Activated CD4-positive, alpha-beta T cell treated with anti-CD3 and anti-CD28 coated beads, Interleukin-2, amount 10 ng/mL, durations not matched to agents 24 days and 14 days (primary cell): ENCODE measurements at regions not wholly inside any gene's neighbourhood (a gene's known extent, or its start where the extent isn't known, plus 50 kb on each side); places are given as distances from the start of the nearest gene placed in this dataset.

Source experiments
- DNase-seq: peaks from one replicate; pipeline ENCODE4 v3.0.0; 2022
- H3K27ac Mint-ChIP-seq: one replicate; pipeline ENCODE4 v1.8.0; 2022; ENCODE audit warnings: mild to moderate bottlenecking, mixed read lengths
- H3K27me3 Mint-ChIP-seq: one replicate; pipeline ENCODE4 v1.8.0; 2022; ENCODE audit warnings: mixed read lengths
- H3K36me3 Mint-ChIP-seq: one replicate; pipeline ENCODE4 v1.8.0; 2022; ENCODE audit warnings: low read depth, mild to moderate bottlenecking, mixed read lengths
- H3K4me1 Mint-ChIP-seq: one replicate; pipeline ENCODE4 v1.8.0; 2021; ENCODE audit warnings: mixed read lengths
- H3K4me3 Mint-ChIP-seq: one replicate; pipeline ENCODE4 v1.8.0; 2022; ENCODE audit warnings: mild to moderate bottlenecking, moderate library complexity, mixed read lengths
- H3K9me3 Mint-ChIP-seq: one replicate; pipeline ENCODE4 v1.8.0; 2021; ENCODE audit warnings: mixed read lengths
- intact Hi-C: fragments of 100-400 bp; cut with micrococcal nuclease; formaldehyde crosslinking; loops from one replicate; pipeline ENCODE4 v1.15.1; 2023

DNA sequence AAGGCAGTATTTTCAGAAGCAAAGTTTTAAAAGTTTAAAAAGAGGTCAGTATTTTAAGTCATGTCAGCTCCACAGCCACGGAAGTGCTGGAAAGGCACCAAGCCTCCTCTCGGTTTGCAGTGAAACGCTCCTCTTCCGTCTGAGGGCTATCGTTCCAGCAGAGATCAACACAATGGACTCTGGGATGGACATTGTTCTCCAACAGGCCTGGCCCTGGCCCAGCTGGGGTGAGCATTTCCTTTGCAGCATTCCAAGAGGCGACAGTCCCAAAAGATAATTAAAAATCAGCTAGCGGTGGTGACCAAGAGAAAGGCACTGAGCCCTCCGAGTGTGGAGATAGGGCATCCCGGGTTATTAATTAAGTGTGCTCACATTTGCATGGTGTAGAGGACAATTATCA, 95.9 kb upstream of the LCLAT1 start:
- H3K27me3 Mint-ChIP-seq: no peaks in the 10 kb centered on the region
- H3K27ac Mint-ChIP-seq: no peak overlapping the region
- intact Hi-C loops: no loop called here
- H3K4me3 Mint-ChIP-seq: no peak overlapping the region
- peaks cover 15% of the 10 kb centered on the region for H3K4me1 Mint-ChIP-seq
- no peaks in the 10 kb centered on the region for H3K9me3 Mint-ChIP-seq
- no peak for DNase-seq
- no peaks in the 10 kb centered on the region for H3K36me3 Mint-ChIP-seq

DNA sequence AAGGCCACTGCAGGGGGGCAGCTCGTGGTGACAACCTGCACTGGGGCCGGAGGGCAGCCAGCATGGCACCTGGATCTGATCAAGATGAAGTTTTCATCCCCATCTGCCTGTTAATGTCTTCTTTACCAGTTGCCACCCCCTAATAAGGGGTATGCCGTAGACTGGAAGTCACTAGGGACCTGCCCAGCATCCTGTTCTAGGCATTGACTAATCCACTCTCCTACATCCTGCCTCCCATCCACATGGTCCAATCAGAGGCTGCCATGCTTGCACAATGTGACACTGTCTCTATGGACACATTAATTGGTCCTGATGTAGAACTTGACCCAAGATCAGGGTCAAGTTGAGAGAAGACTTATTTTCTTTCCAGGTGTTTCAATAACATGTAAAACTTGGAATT, 95.1 kb upstream of the LCLAT1 start:
- H3K4me1 Mint-ChIP-seq: peaks cover 15% of the 10 kb centered on the region
- DNase-seq: no peak
- no peaks in the 10 kb centered on the region for H3K36me3 Mint-ChIP-seq
- intact Hi-C loops: no loop called here
- H3K27ac Mint-ChIP-seq: no peak overlapping the region
- no peaks in the 10 kb centered on the region for H3K9me3 Mint-ChIP-seq
- no peaks in the 10 kb centered on the region for H3K27me3 Mint-ChIP-seq
- no peak overlapping the region for H3K4me3 Mint-ChIP-seq

DNA sequence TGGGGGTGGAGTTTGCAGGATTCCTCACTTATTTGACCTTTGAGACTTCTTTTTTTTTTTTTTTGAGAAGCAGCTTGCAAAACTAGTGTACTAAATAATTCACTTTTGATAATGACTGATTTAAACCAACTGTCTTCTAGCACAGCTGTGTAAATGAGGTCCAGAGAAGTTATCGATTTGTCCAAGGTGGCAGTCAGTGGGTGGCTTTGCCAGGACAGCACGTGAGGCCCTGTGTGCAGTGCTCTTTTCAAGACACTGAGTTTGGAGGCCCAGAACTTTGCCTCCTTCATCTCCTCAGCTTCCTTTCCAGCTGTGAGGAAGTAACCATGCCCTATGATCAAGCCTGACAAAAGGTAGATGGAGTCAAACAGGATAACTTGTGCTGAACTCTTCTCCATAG, 92.9 kb upstream of the LCLAT1 start:
- no peak overlapping the region for H3K4me3 Mint-ChIP-seq
- DNase-seq: no peak

DNA sequence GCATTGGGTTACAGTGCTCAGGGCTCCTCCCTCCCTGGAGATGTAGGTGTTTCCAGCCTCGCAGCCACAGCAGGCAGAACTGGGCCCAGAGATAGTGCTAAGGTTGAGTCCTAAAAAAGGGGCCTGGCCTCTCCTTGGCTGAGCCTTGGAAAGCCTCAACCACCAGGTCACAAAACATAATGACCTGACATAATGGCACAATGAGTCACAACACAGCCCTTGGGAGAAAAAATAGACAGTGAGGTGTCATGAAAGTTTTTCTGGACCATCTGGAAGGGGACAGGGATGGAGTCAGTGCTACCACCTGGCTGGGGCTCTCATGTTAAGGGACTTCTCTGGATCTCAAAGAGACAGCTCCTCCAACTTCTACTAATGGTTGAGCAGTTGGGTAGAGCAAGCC, 92.4 kb upstream of the LCLAT1 start:
- peaks cover 7% of the 10 kb centered on the region for H3K4me1 Mint-ChIP-seq
- H3K27me3 Mint-ChIP-seq: no peaks in the 10 kb centered on the region
- intact Hi-C loops: no loop called here
- H3K36me3 Mint-ChIP-seq: no peaks in the 10 kb centered on the region
- no peaks in the 10 kb centered on the region for H3K9me3 Mint-ChIP-seq
- no peak for DNase-seq
- no peak overlapping the region for H3K27ac Mint-ChIP-seq
- no peak overlapping the region for H3K4me3 Mint-ChIP-seq

More for the DNA sequence above, 92.9 kb upstream of the LCLAT1 start:
- no peak overlapping the region for H3K27ac Mint-ChIP-seq
- no peaks in the 10 kb centered on the region for H3K9me3 Mint-ChIP-seq
- no peaks in the 10 kb centered on the region for H3K27me3 Mint-ChIP-seq
- H3K4me1 Mint-ChIP-seq: peaks cover 8% of the 10 kb centered on the region
- no peaks in the 10 kb centered on the region for H3K36me3 Mint-ChIP-seq
- intact Hi-C loops: no loop called here

DNA sequence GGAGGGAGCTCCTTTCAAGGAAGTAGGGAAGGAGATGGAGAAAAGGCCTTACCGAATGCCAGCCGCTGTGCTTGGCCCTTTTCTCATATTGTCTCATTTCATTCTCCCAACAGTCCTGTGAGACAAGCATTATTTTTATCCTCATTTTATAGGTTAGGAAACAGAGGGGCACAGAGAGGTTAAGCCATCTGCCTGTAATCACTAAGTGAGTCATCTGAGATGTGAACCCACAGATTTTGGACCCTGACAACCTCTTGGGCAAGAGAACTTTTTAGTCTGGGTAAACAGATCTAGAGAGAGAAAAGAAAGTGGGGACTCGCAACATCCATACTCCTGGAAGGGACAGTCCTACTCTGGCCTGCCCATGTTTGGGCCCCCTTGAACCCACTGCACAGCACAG, 91.7 kb upstream of the LCLAT1 start:
- Mint-ChIP-seq H3K4me1 (peaks cover 7% of the 10 kb centered on the region), H3K27me3 (no peaks in the 10 kb centered on the region), H3K4me3 (no peak overlapping the region), H3K9me3 (no peaks in the 10 kb centered on the region), H3K27ac (no peak overlapping the region), H3K36me3 (no peaks in the 10 kb centered on the region)
- intact Hi-C loops: no loop called here
- no peak for DNase-seq

DNA sequence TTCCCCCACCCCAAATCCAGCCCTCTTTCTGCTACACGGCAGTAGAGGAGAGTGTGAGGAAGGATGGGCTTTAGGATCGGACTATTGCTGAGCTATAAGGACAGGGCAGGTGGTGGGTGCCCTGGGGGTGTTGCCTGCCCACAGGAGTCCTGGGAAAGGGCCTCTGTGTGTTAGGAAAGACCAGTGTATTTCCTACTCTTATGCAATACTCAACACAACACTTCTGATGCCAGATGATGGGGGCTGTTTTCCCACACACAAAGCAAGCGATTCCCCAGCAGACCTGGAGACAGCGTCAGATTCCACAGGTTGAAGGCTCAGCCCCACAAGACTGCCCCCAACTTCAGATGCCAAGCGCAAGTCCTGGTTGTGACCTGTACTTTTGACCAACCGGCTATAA, 91.0 kb upstream of the LCLAT1 start:
- peaks cover 8% of the 10 kb centered on the region for H3K4me1 Mint-ChIP-seq
- no peak for DNase-seq
- intact Hi-C loops: no loop called here

DNA sequence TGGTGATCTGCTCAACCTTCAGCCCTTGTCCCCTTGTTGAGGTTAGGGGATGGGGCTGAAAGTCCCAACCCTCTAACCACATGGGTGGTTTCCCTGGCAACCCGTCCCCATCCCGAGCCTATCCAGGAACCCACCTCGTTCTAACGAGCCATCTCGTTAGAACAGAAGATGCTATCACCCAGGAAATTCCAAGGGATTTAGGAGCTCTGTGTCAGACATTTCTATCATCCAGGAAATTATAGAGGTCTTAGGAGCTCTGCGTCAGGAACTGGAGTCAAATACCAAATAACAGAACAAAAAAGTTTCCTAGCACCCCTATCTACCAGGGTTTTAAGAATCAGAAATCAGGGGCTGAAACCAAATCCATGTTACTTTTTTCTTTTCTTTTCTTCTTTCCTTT, 90.3 kb upstream of the LCLAT1 start:
- Mint-ChIP-seq H3K27ac (no peak overlapping the region), H3K36me3 (no peaks in the 10 kb centered on the region), H3K27me3 (no peaks in the 10 kb centered on the region), H3K4me1 (peaks cover 15% of the 10 kb centered on the region), H3K4me3 (no peak overlapping the region), H3K9me3 (no peaks in the 10 kb centered on the region)
- DNase-seq: no peak
- intact Hi-C loops: no loop called here

More for the DNA sequence above, 91.0 kb upstream of the LCLAT1 start:
- H3K36me3 Mint-ChIP-seq: no peaks in the 10 kb centered on the region
- no peak overlapping the region for H3K27ac Mint-ChIP-seq
- H3K27me3 Mint-ChIP-seq: no peaks in the 10 kb centered on the region
- H3K4me3 Mint-ChIP-seq: no peak overlapping the region
- H3K9me3 Mint-ChIP-seq: no peaks in the 10 kb centered on the region

DNA sequence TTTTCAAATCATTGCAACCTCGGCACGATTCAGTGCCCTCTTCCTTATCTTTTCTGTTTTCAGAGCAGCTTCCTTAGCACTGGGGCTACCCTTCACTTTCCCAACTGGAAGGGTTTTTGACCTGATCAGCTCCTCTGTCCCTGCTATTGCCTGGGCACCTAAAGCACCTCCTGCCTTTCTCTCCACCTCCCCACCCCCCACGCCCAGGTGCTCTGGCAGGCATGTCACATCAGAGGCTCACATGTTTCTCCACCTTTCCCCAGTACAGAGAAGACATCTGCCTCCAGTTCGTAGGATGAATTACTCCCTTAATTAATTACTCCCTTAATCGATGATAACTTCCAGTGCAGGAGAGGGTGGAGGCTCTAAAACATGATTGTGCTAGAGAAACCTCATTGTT, 88.7 kb upstream of the LCLAT1 start:
- DNase-seq: no peak
- H3K4me1 Mint-ChIP-seq: peaks cover 25% of the 10 kb centered on the region
- no peak overlapping the region for H3K4me3 Mint-ChIP-seq
- H3K27me3 Mint-ChIP-seq: no peaks in the 10 kb centered on the region
- H3K36me3 Mint-ChIP-seq: no peaks in the 10 kb centered on the region
- no peak overlapping the region for H3K27ac Mint-ChIP-seq
- no peaks in the 10 kb centered on the region for H3K9me3 Mint-ChIP-seq
- intact Hi-C loops: no loop called here

DNA sequence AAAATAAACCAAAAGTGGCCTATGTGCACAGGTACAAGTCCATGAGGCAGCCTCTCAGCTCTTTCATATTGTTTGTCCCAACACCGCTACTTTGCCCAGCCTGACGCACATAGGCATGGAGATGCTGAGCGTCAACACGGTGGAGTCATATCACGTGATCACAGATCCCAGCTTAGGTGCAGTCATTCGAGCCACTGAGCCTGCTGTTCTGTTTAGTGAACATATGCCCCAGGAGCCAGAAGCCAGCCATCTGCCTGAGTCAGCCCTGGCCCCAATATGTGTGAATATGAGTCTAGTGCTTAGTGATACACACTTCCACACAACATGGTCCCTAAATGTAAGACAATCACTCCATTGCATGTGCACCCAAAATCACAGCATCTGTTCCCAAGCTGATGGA, 88.2 kb upstream of the LCLAT1 start:
- intact Hi-C loops: no loop called here
- Mint-ChIP-seq H3K36me3 (no peaks in the 10 kb centered on the region), H3K4me1 (peaks cover 27% of the 10 kb centered on the region), H3K27ac (no peak overlapping the region), H3K4me3 (no peak overlapping the region), H3K27me3 (no peaks in the 10 kb centered on the region), H3K9me3 (no peaks in the 10 kb centered on the region)
- DNase-seq: no peak

DNA sequence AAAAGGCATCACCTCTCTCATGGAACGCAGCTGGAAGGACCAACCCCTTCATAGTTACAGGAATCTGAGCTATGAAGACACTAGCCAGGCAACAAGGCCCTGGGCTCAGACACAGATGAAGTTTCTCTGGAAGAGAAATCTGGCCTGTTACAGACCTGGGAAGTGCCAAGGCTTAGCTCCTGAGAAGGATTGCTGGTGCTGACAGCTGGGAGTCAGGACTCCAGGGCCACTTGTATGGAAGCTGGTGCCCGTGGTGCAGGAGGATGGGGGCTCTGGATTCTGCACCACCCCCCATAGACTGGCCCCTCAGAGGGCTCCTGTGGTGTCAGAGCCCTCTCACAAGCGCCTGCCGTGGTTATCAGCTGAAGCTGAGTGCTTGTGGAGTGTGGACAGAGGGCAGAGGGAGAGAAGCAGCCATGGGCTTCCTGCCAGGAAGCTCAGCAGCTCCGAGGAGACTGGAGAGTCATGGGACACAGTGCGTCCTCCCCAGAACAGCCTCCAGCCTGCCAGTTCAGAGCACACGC, 87.3 kb upstream of the LCLAT1 start:
- Mint-ChIP-seq H3K9me3 (no peaks in the 10 kb centered on the region), H3K27me3 (no peaks in the 10 kb centered on the region), H3K4me3 (no peak overlapping the region), H3K27ac (no peak overlapping the region), H3K36me3 (no peaks in the 10 kb centered on the region), H3K4me1 (peaks cover 27% of the 10 kb centered on the region)
- intact Hi-C loops: no loop called here
- DNase-seq: no peak

DNA sequence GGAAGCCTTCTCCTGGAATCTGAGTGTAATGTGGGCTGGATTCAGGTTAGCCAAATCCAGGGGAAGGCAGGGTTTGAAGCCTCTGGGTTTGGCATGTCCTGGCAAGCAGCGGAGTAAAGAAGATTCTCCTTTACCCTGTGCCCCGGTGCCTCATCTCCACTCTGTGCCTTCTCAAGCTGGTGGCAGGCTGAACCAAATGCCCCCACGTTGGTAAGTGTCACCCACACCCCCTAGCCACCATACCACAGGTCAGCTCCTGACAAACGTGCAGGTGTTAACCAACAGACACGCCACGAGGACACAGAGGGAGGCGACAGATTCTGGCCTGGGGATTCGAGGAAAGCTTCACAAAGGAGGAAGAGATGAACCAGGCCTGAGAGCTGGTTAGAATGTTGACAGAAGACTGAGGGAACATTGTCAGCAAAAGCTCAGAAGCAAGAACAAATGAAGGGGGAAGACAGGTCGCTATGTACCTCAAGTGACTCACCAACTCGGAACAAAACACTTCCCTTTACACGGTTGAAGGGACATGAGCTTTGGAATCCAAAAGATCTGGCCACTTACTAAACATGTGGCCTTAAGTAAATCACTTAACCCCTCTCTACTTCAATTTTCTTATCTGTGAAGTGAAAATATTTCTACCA, 85.2 kb upstream of the LCLAT1 start:
- Mint-ChIP-seq H3K4me3 (no peak overlapping the region), H3K27me3 (no peaks in the 10 kb centered on the region), H3K36me3 (no peaks in the 10 kb centered on the region), H3K27ac (peak overlapping the region; percentile 79), H3K4me1 (peaks cover 41% of the 10 kb centered on the region), H3K9me3 (no peaks in the 10 kb centered on the region)
- no peak for DNase-seq
- intact Hi-C loops: no loop called here

DNA sequence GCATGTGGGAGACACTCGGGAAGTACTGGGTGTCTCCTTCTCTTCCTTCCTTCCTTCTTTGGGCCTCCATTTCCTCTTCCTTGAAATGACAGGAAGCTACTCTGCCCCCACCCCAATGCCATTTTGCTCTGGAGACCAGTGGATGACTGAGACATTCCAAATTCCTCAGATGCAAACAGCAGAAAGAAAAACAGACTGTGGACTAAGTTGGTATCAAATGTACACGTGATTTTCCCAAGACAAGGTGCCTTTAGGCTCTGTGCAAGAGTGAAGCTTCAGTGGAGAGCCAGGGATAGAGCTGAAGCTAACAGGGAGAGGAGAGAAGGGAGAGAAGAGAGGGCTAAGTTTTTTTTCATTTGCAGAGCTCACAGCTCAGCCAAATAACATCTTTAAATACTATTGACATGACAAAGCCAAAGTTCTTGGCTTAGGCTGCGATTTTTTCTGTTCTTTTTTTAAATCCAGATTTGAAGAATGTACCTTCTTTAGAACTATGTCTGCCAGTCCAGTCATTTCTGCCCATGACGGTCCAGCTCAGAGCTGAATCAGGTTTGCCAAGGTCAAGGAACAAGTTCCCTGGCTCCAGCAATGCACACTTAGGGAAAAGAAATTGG, 84.5 kb upstream of the LCLAT1 start:
- H3K9me3 Mint-ChIP-seq: no peaks in the 10 kb centered on the region
- no peak for DNase-seq
- no peaks in the 10 kb centered on the region for H3K27me3 Mint-ChIP-seq
- no peak overlapping the region for H3K4me3 Mint-ChIP-seq
- H3K27ac Mint-ChIP-seq: peak overlapping the region; percentile 60
- no peaks in the 10 kb centered on the region for H3K36me3 Mint-ChIP-seq
- peaks cover 44% of the 10 kb centered on the region for H3K4me1 Mint-ChIP-seq
- intact Hi-C loops: no loop called here

DNA sequence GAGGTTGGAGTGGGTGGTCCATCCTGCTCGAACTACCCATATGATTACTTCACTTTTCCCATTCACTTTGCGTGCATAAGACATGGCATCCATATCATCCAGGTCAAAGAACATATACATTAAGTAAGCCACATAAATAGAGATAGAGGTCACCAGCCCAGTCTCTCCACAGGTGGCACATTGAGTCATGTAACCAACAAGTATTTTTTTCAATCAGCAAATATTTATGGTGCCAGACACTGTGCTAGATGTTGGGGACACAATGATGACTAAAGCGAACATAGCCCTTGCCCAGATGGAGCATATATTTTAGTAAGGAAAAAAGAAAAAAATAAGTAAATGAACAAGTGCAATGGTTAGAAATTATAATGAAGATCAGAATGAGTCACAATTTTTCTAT, 83.6 kb upstream of the LCLAT1 start:
- Mint-ChIP-seq H3K4me1 (peaks cover 44% of the 10 kb centered on the region), H3K27ac (peak overlapping the region; percentile 2), H3K4me3 (no peak overlapping the region), H3K27me3 (no peaks in the 10 kb centered on the region), H3K9me3 (no peaks in the 10 kb centered on the region), H3K36me3 (no peaks in the 10 kb centered on the region)
- intact Hi-C loops: no loop called here
- no peak for DNase-seq

DNA sequence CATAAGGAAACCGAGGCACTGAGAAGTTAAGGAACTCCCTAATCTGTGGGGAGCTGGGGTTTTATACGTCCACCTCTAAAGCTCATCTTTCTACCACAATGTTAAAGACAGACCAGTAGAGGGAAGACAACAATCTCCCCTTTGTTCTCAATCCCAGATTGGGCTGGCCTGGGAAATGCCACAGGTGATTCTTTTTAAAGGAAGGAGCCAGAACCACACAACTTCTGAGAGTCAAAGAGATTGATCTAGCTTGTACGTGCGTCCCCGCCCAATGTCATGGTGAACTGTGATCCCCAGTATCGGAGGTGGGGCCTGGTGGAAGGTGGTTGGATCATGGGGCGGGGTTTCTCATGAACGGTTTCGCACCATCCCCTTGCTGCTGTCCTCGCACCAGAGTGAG, 81.8 kb upstream of the LCLAT1 start:
- Mint-ChIP-seq H3K9me3 (no peaks in the 10 kb centered on the region), H3K27ac (no peak overlapping the region), H3K4me1 (peaks cover 48% of the 10 kb centered on the region), H3K36me3 (no peaks in the 10 kb centered on the region), H3K4me3 (no peak overlapping the region), H3K27me3 (no peaks in the 10 kb centered on the region)
- intact Hi-C loops: no loop called here
- DNase-seq: no peak
